ENCODE measurements at regions not wholly inside any gene's neighbourhood (a gene's known extent, or its start where the extent isn't known, plus 50 kb on each side); places are given as distances from the start of the nearest gene placed in this dataset.

DNA sequence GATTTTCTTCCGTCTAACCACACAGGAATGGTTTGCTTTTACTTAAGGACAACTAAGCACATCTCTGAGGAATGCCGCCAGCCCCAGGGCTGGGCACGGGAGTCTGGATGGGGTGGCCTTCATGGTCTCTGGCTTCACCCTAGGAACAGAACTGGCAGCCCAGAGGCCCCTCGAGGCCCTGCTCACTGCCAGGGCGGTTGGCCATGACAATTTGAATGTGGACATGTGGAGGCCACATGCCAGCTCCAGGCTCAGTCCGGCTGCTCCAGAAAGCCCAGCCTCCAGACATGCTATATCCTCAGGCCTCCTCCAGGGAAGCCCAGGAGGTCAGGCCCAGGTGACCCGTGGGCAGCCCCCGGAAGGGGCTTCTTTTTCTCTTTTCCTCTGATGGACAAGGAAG is 84.0 kb upstream of the FGF3 start:
- no peak for TF ChIP-seq EZH2phosphoT487 (IDR thresholded peaks at IDR 0.05; ENCODE audit: borderline replicate concordance)
- TF ChIP-seq, protein P1, sequence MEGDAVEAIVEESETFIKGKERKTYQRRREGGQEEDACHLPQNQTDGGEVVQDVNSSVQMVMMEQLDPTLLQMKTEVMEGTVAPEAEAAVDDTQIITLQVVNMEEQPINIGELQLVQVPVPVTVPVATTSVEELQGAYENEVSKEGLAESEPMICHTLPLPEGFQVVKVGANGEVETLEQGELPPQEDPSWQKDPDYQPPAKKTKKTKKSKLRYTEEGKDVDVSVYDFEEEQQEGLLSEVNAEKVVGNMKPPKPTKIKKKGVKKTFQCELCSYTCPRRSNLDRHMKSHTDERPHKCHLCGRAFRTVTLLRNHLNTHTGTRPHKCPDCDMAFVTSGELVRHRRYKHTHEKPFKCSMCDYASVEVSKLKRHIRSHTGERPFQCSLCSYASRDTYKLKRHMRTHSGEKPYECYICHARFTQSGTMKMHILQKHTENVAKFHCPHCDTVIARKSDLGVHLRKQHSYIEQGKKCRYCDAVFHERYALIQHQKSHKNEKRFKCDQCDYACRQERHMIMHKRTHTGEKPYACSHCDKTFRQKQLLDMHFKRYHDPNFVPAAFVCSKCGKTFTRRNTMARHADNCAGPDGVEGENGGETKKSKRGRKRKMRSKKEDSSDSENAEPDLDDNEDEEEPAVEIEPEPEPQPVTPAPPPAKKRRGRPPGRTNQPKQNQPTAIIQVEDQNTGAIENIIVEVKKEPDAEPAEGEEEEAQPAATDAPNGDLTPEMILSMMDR (conservative IDR thresholded peaks at IDR 0.05; ENCODE audit: low read length): no peak
- Histone ChIP-seq H3K9ac (ENCODE audit: low read depth, low read length, poor library complexity, severe bottlenecking) (no peak overlapping the region), H3K9me3 (ENCODE audit: insufficient read depth, low read depth, low read length) (no peaks in the 10 kb centered on the region), H3F3A (ENCODE audit: low read depth) (no peaks in the 10 kb centered on the region), H3K4me2 (ENCODE audit: low read depth, low read length, poor library complexity, severe bottlenecking) (no peak overlapping the region), H4K20me1 (ENCODE audit: insufficient read depth, low read length, poor library complexity, severe bottlenecking) (no peaks in the 10 kb centered on the region), H3K27me3 (ENCODE audit: insufficient read depth, low read length, poor library complexity, severe bottlenecking) (no peaks in the 10 kb centered on the region), H3K4me3 (ENCODE audit: low read length, poor library complexity, severe bottlenecking) (no peak overlapping the region), H3K79me2 (ENCODE audit: insufficient read depth, low read length) (no peaks in the 10 kb centered on the region), H3K9me2 (replicated peaks; ENCODE audit: low read depth, low read length) (no peaks in the 10 kb centered on the region), H3K36me3 (ENCODE audit: insufficient read depth, low read length) (no peaks in the 10 kb centered on the region), H3K4me1 (ENCODE audit: insufficient read depth, low read length, poor library complexity, severe bottlenecking) (no peaks in the 10 kb centered on the region), H2AFZ (ENCODE audit: low read length) (no peak overlapping the region)

DNA sequence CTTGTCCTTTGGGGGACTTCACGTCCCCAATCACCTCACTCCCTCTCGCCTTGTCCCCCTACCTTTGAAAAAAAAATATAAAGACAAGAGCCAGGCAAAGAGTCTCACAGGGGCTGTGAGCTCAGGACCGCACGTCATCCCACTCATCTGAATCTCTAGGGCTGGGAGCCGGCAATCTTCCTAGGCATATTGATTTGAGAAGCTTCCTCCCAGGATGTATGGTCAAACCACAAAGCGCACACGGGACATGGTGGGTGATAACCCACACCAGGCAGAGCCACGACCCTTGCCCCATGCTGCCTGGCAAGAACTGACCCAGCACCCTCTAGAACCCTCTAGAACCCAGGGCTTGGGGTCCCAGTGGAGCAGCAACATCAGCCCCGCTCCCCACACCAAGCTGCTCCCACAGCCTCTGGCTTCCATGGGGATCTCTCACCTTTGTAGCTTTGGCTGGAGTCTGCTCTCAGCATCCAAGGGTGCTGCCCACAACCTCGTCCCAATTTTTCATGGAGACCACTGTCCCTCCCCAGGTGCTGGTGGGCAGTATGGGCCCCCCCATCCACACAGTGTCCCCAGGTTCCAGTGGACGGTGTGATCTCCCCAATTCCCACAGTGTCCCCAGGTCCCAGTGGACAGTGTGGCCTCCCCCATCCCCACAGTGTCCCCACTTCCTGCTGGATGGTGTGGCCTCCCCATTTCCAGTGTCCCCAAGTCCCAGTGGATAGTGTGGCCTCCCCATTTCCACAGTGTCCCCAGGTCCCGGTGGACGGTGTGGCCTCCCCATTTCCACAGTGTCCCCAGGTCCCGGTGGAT is 85.2 kb upstream of the FGF3 start:
- H3K79me2 ChIP-seq (ENCODE audit: insufficient read depth, low read length): no peaks in the 10 kb centered on the region
- no peak overlapping the region for H3K4me2 ChIP-seq (ENCODE audit: low read depth, low read length, poor library complexity, severe bottlenecking)
- H2AFZ ChIP-seq (ENCODE audit: low read length): no peak overlapping the region
- no peak for TF ChIP-seq EZH2phosphoT487 (IDR thresholded peaks at IDR 0.05; ENCODE audit: borderline replicate concordance)
- TF ChIP-seq, protein P1 (conservative IDR thresholded peaks at IDR 0.05; ENCODE audit: low read length): no peak
- no peak overlapping the region for H3K9ac ChIP-seq (ENCODE audit: low read depth, low read length, poor library complexity, severe bottlenecking)
- no peaks in the 10 kb centered on the region for H3K9me2 ChIP-seq (replicated peaks; ENCODE audit: low read depth, low read length)
- no peaks in the 10 kb centered on the region for H3F3A ChIP-seq (ENCODE audit: low read depth)
- H3K4me3 ChIP-seq (ENCODE audit: low read length, poor library complexity, severe bottlenecking): no peak overlapping the region
- no peaks in the 10 kb centered on the region for H3K27me3 ChIP-seq (ENCODE audit: insufficient read depth, low read length, poor library complexity, severe bottlenecking)
- H3K9me3 ChIP-seq (ENCODE audit: insufficient read depth, low read depth, low read length): no peaks in the 10 kb centered on the region
- H4K20me1 ChIP-seq (ENCODE audit: insufficient read depth, low read length, poor library complexity, severe bottlenecking): no peaks in the 10 kb centered on the region
- no peaks in the 10 kb centered on the region for H3K4me1 ChIP-seq (ENCODE audit: insufficient read depth, low read length, poor library complexity, severe bottlenecking)
- no peaks in the 10 kb centered on the region for H3K36me3 ChIP-seq (ENCODE audit: insufficient read depth, low read length)

DNA sequence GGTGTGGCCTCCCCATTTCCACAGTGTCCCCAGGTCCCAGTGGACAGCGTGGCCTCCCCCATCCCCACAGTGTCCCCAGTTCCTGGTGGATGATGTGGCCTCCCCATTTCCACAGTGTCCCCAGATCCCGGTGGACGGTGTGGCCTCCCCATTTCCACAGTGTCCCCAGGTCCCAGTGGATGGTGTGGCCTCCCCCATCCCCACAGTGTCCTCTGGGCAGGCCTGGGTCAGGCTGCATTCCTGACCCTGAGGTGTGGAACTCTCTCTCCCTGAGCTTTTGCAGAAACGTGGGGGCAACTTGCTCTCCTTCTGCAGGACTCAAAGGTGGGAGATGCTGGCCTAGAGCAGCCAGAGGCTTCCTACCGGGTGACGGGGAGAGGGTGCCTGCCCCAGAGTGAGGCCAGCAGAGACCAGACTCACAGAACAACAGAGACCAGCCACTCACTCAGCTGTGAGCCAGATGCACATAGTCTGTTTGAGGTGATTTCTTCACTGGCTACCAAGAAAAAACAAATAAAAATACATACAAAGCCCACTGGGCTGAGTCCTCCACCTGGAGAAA is 85.8 kb upstream of the FGF3 start:
- no peaks in the 10 kb centered on the region for H3K27me3 ChIP-seq (ENCODE audit: insufficient read depth, low read length, poor library complexity, severe bottlenecking)
- H3K4me1 ChIP-seq (ENCODE audit: insufficient read depth, low read length, poor library complexity, severe bottlenecking): no peaks in the 10 kb centered on the region
- H2AFZ ChIP-seq (ENCODE audit: low read length): no peak overlapping the region
- no peaks in the 10 kb centered on the region for H3K9me3 ChIP-seq (ENCODE audit: insufficient read depth, low read depth, low read length)
- no peak overlapping the region for H3K4me3 ChIP-seq (ENCODE audit: low read length, poor library complexity, severe bottlenecking)
- TF ChIP-seq, protein P1 (conservative IDR thresholded peaks at IDR 0.05; ENCODE audit: low read length): no peak
- no peak for TF ChIP-seq EZH2phosphoT487 (IDR thresholded peaks at IDR 0.05; ENCODE audit: borderline replicate concordance)
- no peaks in the 10 kb centered on the region for H4K20me1 ChIP-seq (ENCODE audit: insufficient read depth, low read length, poor library complexity, severe bottlenecking)
- no peaks in the 10 kb centered on the region for H3K36me3 ChIP-seq (ENCODE audit: insufficient read depth, low read length)
- no peaks in the 10 kb centered on the region for H3F3A ChIP-seq (ENCODE audit: low read depth)
- H3K9me2 ChIP-seq (replicated peaks; ENCODE audit: low read depth, low read length): no peaks in the 10 kb centered on the region
- no peak overlapping the region for H3K9ac ChIP-seq (ENCODE audit: low read depth, low read length, poor library complexity, severe bottlenecking)
- H3K79me2 ChIP-seq (ENCODE audit: insufficient read depth, low read length): no peaks in the 10 kb centered on the region
- no peak overlapping the region for H3K4me2 ChIP-seq (ENCODE audit: low read depth, low read length, poor library complexity, severe bottlenecking)
